ENCODE measurements at regions not wholly inside any gene's neighbourhood (a gene's known extent, or its start where the extent isn't known, plus 50 kb on each side); places are given as distances from the start of the nearest gene placed in this dataset.
"Not testable (repeated sequence)": the region's sequence is repeated elsewhere in the genome, so short reads cannot be mapped to it uniquely, and the experiment has no call there.

DNA sequence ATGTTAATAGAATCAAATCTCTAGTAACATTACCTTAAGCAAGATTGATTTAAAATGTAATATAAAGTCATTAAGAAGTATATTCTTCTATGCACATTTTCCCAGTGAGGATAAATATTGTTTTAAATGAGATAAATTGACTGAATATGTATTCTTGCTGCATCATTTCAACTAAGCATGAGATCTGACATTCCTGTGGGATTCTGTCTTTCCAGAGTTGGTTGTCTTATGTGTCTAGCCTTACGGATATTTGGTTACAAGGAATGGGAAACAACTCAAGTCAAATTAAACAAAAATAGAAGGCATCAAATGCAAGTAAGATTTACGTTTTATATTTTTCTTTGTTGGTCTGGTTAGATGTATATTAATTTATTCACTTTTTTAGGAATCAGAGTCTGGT, 287.5 kb downstream of the PTGER3 start:
- DNase-seq: no peak

DNA sequence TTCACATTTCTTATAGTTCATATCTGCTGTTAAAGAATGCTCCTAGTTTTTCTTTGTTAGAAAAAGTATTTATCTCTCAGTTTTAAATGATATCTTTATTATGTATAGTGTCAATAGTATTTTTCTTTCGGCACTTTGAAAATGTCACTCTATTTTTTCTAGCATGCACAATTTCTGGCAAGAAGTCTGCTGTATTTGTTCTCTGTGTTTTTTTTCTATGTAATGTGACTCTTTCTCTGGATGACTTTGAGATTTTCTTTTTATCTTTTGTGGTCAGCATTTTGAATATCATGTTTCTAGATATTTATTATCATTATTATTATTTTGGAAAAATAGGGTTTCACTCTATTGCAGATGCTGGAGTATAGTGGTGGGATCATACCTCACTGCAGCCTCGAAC, 285.2 kb downstream of the PTGER3 start:
- DNase-seq: no peak

- peak; percentile 52 to 66 for DNase-seq
Observed at GRCh38 chr1:70764747-70765146, 282.9 kb downstream of the PTGER3 start.

DNA sequence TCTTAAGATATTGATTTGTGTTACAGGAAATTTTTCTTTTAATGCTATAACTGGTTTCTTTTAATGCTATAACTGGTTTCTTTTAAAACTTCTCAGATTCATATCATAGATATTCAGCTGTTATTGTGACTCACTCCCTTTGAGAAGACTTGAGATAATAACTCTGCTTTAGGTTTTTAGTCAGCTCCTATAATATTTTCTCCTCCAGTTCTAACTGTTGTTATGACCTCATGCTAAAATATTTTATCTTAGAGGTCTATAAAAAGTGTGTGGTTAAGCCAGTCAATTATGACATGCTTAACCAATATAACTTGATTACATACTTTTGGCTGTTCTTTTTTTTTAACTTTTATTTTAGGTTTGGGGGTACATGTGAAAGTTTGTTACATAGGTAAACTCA, 280.2 kb downstream of the PTGER3 start:
- no peak for DNase-seq

DNA sequence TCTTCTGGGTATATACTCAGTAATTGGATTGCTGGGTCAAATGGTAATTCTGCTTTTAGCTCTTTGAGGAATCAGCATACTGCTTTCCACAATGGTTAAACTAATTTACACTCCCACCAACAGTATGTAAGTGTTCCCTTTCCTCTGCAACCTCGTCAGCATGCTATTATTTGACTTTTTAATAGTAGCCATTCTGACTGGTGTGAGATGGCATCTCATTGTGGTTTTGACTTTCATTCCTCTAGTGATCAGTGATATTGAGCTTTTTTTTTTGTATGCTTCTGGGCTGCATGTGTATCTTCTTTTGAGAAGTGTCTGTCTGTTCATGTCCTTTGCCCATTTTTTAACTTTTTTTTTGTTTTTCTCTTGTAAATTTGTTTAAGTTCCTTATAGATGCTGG, 279.4 kb downstream of the PTGER3 start:
- no peak for DNase-seq

GRCh38 chr1:70778056-70778762, 269.4 kb downstream of the PTGER3 start:
- DNase-seq: no peak

DNA sequence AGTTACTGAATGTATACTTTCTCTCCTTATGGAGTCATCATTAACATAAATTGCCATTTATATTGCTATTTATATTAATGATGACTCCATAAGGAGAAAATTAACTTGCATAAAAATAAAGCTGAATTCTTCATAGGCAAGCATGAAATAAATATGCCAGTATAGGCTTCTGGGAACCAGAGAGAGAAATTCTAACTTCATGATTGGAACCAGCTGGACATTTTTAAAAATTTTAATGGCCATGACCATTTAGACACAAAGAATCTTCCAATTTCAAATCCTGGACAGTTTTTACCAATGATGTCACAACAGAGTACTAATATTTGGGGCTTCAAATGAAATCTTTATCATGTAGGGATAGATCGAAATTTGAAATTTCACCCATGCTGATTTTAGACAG, 268.7 kb downstream of the PTGER3 start:
- no peak for DNase-seq

GRCh38 chr1:70779571-70779970, 268.0 kb downstream of the PTGER3 start:
- DNase-seq: no peak

- DNase-seq: no peak
Observed at GRCh38 chr1:70785287-70785686, 262.3 kb downstream of the PTGER3 start.

- peak; percentile 37 to 70 for DNase-seq
Observed at GRCh38 chr1:70790232-70790923, 257.2 kb downstream of the PTGER3 start.

DNA sequence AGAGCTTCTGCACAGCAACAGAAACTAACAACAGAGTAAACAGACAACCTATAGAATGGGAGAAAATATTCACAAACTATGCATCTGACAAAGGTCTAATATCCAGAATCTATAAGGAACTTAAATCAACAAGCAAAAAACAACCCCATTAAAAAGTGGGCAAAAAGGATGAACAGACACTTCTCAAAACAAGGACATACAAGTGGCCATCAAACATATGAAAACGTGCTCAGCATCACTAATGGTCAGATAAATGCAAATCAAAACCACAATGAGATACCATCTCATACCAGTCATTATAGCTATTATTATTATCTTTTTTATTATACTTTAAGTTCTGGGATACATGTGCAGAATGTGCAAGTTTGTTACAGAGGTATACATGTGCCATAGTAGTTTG, 252.6 kb downstream of the PTGER3 start:
- DNase-seq: not testable (repeated sequence)

DNA sequence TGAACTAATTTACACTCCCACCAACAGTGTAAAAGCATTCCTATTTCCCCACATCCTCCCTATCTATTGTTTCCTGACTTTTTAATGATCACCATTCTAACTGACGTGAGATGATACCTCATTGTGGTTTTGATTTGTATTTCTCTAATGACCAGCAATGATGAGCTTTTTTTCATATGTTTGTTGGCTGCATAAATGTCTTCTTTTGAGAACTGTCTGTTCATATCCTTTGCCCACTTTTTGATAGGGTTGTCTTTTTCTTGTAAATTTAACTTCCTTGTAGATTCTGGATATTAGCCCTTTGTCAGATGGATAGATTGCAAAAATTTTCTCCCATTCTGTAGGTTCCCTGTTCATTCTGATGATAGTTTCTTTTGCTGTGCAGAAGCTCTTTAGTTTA, 251.3 kb downstream of the PTGER3 start:
- DNase-seq: not testable (repeated sequence)

DNA sequence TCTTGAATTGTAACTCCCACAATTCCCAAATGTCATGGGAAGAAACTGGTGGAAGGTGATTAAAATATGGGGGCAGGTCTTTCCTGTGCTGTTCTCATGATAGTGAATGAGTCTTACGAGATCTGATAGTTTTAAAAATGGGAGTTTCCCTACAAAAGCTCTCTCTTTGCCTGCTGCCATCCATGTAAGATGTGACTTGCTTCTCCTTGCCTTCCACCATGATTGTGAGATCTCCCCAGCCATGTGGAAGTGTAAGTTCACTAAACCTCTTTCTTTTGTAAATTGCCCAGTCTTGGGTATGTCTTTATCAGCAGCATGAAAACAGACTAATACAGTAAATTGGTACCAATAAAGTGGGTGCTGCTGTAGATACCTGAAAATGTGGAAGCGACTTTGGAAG, 245.0 kb downstream of the PTGER3 start:
- DNase-seq: not testable (repeated sequence)

GRCh38 chr1:70805641-70806040, 242.0 kb downstream of the PTGER3 start:
- no peak for DNase-seq

DNA sequence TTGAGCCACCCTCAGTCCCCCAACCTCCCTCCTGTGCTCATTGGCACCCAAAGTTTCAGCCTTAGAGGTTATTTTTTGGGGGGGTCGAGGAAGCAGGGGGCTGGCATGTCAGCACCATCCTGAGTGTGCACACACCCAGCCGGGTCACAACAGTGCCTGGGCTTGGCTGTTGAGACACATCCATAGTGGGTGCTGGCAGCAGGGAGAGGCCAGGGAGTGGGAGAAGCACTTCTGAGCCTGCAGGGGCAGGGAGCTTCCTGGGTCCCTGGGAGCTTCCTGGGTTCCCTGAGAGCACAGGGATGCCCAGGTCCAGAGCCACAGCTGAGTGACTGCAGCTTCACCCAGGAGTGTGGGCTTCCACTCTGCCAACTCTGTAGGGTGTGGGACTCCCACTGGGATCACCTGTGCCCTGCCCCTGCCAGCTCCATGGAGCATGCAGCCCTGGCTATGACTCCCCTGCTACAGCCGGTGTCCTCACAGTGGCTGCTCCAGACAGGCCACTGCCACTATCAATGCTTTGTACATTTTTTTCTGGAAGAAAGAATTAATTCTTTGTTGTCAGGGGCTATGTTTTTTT, 240.4 kb downstream of the PTGER3 start:
- no peak for DNase-seq

GRCh38 chr1:70809069-70809468, 238.5 kb downstream of the PTGER3 start:
- no peak for DNase-seq

DNA sequence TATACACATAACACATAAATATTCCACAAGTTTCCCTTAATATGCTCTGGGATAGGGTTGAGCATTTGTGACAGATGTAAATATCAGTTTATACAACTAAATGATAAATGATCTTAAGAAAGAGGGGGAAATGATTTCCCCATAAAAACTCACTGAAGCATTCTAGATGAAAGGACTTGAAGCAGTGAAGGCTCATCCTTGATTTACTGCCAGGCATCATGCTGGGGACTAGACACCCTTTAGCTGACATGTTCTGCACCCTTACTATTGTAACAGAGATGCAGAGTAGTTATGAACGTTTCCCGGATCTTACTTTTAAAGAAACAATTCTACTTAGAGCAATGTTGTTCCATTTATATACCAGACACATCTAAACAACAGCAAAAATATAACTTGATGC, 235.8 kb downstream of the PTGER3 start:
- no peak for DNase-seq

GRCh38 chr1:70812442-70813109, 235.0 kb downstream of the PTGER3 start:
- DNase-seq: no peak

DNA sequence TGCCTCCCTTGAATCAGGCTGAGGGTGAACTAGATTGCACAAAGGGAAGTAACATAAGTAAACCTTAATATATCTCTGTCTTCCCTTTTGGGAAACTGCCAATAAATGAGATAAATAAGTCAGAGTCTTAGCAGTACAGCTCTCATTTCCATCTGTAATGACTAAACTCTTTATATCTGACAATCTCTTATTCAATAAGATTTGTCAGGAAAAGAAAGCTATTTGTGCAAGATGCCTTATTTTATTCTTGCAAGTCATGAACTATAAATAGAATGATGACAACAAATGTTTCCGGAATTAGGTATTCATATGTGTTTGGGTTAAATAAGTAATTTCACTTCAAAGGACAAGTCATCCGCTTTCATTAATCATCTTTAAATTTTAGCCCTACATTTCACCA, 229.2 kb downstream of the PTGER3 start:
- peak in 1 of 2 experiments; percentile 6 for DNase-seq

GRCh38 chr1:70819231-70819630, 228.4 kb downstream of the PTGER3 start:
- DNase-seq: no peak

DNA sequence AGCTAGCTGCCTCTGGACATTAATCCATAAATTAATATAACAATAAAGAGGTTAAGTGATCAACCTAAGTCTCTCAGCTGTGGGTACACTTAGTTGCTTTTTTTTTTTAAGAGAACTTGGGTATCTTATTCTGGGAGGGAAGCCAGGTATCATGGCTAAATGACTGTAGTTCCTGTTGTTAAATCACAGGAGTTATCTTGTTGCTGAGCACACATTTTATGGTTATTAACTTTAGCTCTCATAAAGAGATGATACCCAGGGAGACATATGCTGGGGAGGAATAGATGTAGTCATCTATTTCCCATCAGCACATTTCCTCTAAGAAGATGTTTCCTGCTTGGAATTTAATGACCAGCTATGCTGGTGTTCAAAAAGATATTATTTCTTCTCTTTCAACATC, 227.8 kb downstream of the PTGER3 start:
- no peak for DNase-seq

DNA sequence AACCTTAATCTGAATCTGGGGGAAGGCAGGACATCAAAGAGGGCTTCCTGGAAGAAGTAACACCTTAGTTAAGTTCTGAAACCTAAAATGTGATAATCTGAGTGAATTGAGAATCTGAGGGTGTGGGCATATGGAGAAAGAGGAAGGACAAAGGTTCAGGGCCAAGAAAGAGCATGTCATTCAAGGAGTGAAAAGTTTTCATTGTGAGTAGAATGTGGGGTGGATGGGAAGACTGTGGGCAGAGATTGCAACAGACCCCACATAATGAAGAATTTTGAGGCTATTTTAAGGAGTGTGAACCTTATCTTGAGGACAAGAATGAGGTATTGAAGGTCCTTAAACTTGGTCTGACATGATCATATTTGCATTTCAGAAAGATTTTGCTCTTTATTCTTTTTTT, 227.2 kb downstream of the PTGER3 start:
- DNase-seq: peak; percentile 65 to 70

DNA sequence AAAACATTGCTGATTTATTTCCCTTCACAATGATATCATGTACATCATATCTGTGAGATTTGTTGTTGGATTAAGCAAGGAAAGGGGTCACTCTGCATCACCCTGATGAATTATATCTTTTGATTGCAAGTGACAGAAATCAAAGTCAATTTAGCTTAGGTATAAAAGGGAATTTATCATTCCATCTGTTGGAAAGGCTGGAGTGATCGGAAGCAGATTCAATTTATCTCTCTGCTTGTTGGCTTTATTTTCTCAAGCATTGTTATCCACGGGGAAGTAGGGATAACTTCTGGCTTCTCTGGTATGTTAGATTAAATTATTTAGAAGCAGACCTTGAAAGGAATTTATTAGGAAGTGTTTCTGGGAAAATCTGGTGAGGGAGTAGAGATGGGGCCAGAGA, 226.6 kb downstream of the PTGER3 start:
- DNase-seq: no peak

- no peak for DNase-seq
Observed at GRCh38 chr1:70826428-70826827, 221.2 kb downstream of the PTGER3 start.
